ENCODE measurements at regions not wholly inside any gene's neighbourhood (a gene's known extent, or its start where the extent isn't known, plus 50 kb on each side); places are given as distances from the start of the nearest gene placed in this dataset.

DNA sequence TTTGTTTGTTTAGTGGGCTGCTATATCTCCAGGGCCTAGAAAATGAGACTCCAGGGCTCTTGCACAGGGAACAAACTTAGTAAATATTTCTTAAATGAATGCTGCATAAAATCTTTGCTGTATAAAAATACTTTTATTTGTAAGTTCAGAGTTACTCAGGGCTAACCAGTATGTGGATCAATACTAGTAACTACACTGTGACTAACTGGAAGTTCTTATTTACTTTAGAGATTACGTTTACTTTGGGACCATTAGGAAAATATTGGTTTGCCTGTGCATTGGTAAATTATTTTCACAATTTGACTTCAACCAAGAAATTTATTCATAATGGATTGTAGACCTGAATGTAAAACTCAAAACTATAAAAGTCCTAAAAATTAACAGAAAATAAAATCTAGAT is 575.5 kb downstream of the RNF144A start:
- TF ChIP-seq SIN3A (IDR thresholded peaks at IDR 0.05; ENCODE audit: borderline replicate concordance, insufficient read depth, low read length) (no peak), TAF1 (IDR thresholded peaks at IDR 0.05; ENCODE audit: borderline replicate concordance, insufficient read depth, low read length) (no peak)
